Transverse colon (tissue), 3 donors: ENCODE measurements at regions not wholly inside any gene's neighbourhood (a gene's known extent, or its start where the extent isn't known, plus 50 kb on each side); places are given as distances from the start of the nearest gene placed in this dataset.

Experiments
- CTCF ChIP-seq, 5 experiments: fragments of 200-600 bp in 3 of 5; fragments of 450-650 bp in 2 of 5; sonication (generic) in 3 of 5; IDR thresholded peaks; 1 replicate in 2 of 5; 2 replicates in 3 of 5; pipeline ENCODE4 v1.5.1; 2016 to 2017; ENCODE audit warnings: antibody characterized with exemption in 5 of 5, inconsistent platforms in 3 of 5, mild to moderate bottlenecking in 2 of 5, moderate library complexity in 1 of 5
- EP300 ChIP-seq: sonication (generic); formaldehyde crosslinking; IDR thresholded peaks from one replicate; pipeline ENCODE4 v1.6.1; 2017; ENCODE audit warnings: antibody characterized with exemption, low read depth

GRCh38 chr4:31702326-31702725 is 982.2 kb downstream of the PCDH7 start:
- TF ChIP-seq EP300 (no peak), CTCF (IDR thresholded peaks at IDR 0.05) (no peak)
